Testis (tissue), 2 donors: ENCODE measurements at regions not wholly inside any gene's neighbourhood (a gene's known extent, or its start where the extent isn't known, plus 50 kb on each side); places are given as distances from the start of the nearest gene placed in this dataset.

Source experiments
- POLR2A ChIP-seq: fragments of 450-650 bp; IDR thresholded peaks from one replicate; pipeline ENCODE4 v1.6.1; 2017; ENCODE audit warnings: antibody characterized with exemption, mild to moderate bottlenecking, moderate library complexity
- TF ChIP-seq, protein P1 (sequence below), 3 experiments: fragments of 450-650 bp in 2 of 3; fragments of 200-600 bp in 1 of 3; sonication (generic) in 1 of 3; IDR thresholded peaks; one replicate each; pipeline ENCODE4 v1.5.1; 2016 to 2019; ENCODE audit warnings: antibody characterized with exemption in 3 of 3, mild to moderate bottlenecking in 2 of 3, moderate library complexity in 1 of 3

DNA sequence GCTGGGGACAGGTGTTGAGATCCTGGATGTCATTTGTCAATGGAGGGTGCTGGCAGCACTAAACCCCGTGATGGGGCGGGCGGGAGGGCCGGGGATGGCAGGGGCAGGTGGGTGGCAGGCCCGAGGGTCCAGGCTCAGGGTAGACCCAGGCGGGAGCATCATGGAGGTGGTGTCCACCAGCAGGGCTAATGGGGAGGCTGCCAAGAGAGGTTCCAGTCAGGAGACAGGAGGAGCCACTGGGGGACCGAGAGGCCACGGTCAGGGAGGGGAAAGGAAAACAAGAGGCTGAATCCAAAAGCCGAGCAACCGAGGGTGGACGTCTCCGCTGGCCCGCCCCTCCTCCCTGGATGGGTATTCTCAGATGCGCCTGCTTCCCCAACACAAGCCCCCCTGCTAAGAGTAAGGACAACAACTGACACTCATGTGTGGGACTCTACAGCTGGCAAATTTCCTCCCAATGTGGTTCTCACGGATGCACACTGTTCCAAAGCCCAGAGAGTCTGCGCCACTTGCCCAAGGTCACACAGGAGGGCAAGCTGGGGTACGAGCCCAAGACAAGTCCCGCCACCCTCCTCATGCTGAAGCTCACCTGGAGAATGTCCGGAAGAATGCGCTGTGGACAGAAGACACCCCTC lies 132.0 kb downstream of the CPZ start:
- TF ChIP-seq, protein P1, sequence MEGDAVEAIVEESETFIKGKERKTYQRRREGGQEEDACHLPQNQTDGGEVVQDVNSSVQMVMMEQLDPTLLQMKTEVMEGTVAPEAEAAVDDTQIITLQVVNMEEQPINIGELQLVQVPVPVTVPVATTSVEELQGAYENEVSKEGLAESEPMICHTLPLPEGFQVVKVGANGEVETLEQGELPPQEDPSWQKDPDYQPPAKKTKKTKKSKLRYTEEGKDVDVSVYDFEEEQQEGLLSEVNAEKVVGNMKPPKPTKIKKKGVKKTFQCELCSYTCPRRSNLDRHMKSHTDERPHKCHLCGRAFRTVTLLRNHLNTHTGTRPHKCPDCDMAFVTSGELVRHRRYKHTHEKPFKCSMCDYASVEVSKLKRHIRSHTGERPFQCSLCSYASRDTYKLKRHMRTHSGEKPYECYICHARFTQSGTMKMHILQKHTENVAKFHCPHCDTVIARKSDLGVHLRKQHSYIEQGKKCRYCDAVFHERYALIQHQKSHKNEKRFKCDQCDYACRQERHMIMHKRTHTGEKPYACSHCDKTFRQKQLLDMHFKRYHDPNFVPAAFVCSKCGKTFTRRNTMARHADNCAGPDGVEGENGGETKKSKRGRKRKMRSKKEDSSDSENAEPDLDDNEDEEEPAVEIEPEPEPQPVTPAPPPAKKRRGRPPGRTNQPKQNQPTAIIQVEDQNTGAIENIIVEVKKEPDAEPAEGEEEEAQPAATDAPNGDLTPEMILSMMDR (IDR thresholded peaks at IDR 0.05) = no peak
- no peak for TF ChIP-seq POLR2A
